DND-41 (cell line): ENCODE measurements at regions not wholly inside any gene's neighbourhood (a gene's known extent, or its start where the extent isn't known, plus 50 kb on each side); places are given as distances from the start of the nearest gene placed in this dataset.
A peak's percentile ranks its signal among the peaks of the same experiment; 100 is the strongest.

Experiments used
- ATAC-seq: fragments of 200-7000 bp; cut with Tn5 transposase; 3 replicates; pipeline ENCODE4 v1.9.1; 2021; ENCODE audit warnings: low read depth; ENCODE audit not compliant: insufficient read depth
- DNase-seq: peaks from one replicate; pipeline ENCODE4 v3.0.0-alpha.2; 2020
- H2AFZ ChIP-seq: 2 replicates; pipeline ENCODE4 v1.6.0; 2012; ENCODE audit warnings: low read depth, low read length
- H3K27ac ChIP-seq: 2 replicates; pipeline ENCODE4 v1.5.1; 2012; ENCODE audit warnings: low read length, inconsistent platforms
- H3K27me3 ChIP-seq: fragments of 200-600 bp; sonication (generic); 2 replicates; pipeline ENCODE4 v1.6.0; 2012; ENCODE audit warnings: low read length, mild to moderate bottlenecking, inconsistent platforms; ENCODE audit not compliant: insufficient read depth, poor library complexity
- H3K36me3 ChIP-seq: 2 replicates; pipeline ENCODE4 v1.5.1; 2012; ENCODE audit warnings: low read length, inconsistent platforms; ENCODE audit not compliant: insufficient read depth
- H3K4me1 ChIP-seq: 2 replicates; pipeline ENCODE4 v1.5.1; 2012; ENCODE audit warnings: mild to moderate bottlenecking, low read length; ENCODE audit not compliant: insufficient read depth
- H3K4me2 ChIP-seq: 2 replicates; pipeline ENCODE4 v1.6.0; 2012; ENCODE audit warnings: mild to moderate bottlenecking, moderate library complexity, low read length, inconsistent platforms; ENCODE audit not compliant: insufficient read depth
- H3K4me3 ChIP-seq, 2 experiments: fragments of 200-600 bp in 1 of 2; shearing (Covaris generic) in 1 of 2; 2 replicates each; pipeline ENCODE4 v1.5.1; 2012 to 2016; ENCODE audit warnings: inconsistent platforms in 2 of 2, low read length in 2 of 2, mild to moderate bottlenecking in 2 of 2, low read depth in 1 of 2, moderate library complexity in 1 of 2
- H3K79me2 ChIP-seq: 2 replicates; pipeline ENCODE4 v1.6.0; 2012; ENCODE audit warnings: low read length, inconsistent platforms; ENCODE audit not compliant: insufficient read depth
- H3K9ac ChIP-seq: 2 replicates; pipeline ENCODE4 v1.6.0; 2012; ENCODE audit warnings: low read depth, mild to moderate bottlenecking, inconsistent platforms, low read length, moderate library complexity
- H3K9me3 ChIP-seq: 2 replicates; pipeline ENCODE4 v1.5.1; 2012; ENCODE audit warnings: low read length, moderate library complexity, mild to moderate bottlenecking, inconsistent platforms; ENCODE audit not compliant: insufficient read depth, severe bottlenecking
- H4K20me1 ChIP-seq: 2 replicates; pipeline ENCODE4 v1.6.0; 2012; ENCODE audit warnings: low read length; ENCODE audit not compliant: insufficient read depth
- CTCF ChIP-seq: IDR thresholded peaks from 2 replicates; pipeline ENCODE4 v1.5.1; 2012; ENCODE audit warnings: borderline replicate concordance, low read length, moderate library complexity, mild to moderate bottlenecking; ENCODE audit not compliant: poor library complexity, severe bottlenecking; ENCODE audit errors: extremely low read depth
- EZH2 ChIP-seq: IDR thresholded peaks from 3 replicates; pipeline ENCODE4 v1.6.1; 2012; ENCODE audit warnings: borderline replicate concordance, low read depth, mild to moderate bottlenecking, moderate library complexity, low read length, inconsistent platforms; ENCODE audit not compliant: severe bottlenecking

GRCh38 chr16:86042996-86043725 is 144.2 kb downstream of the IRF8 start:
- no peak for ATAC-seq
- no peaks in the 10 kb centered on the region for H3K4me1 ChIP-seq
- TF ChIP-seq CTCF = no peak
- no peak for TF ChIP-seq EZH2
- no peak overlapping the region for H2AFZ ChIP-seq
- no peaks in the 10 kb centered on the region for H3K9me3 ChIP-seq
- H4K20me1 ChIP-seq = no peaks in the 10 kb centered on the region; the same call in 1 of the 2 replicates
- H3K4me2 ChIP-seq = no peak overlapping the region
- no peak overlapping the region for H3K9ac ChIP-seq
- DNase-seq = no peak
- H3K79me2 ChIP-seq = no peaks in the 10 kb centered on the region
- no peak overlapping the region for H3K4me3 ChIP-seq
- no peak overlapping the region for H3K27ac ChIP-seq
- H3K36me3 ChIP-seq = no peaks in the 10 kb centered on the region
- H3K27me3 ChIP-seq = peaks cover 15% of the 10 kb centered on the region

GRCh38 chr16:86044241-86044671 is 145.3 kb downstream of the IRF8 start:
- ATAC-seq = no peak
- peak; percentile 20 for DNase-seq
- no peak overlapping the region for H2AFZ ChIP-seq
- H3K79me2 ChIP-seq = no peaks in the 10 kb centered on the region
- H3K27ac ChIP-seq = no peak overlapping the region
- TF ChIP-seq EZH2 (no peak), CTCF (peak; percentile 58)
- no peaks in the 10 kb centered on the region for H3K36me3 ChIP-seq
- peaks cover 18% of the 10 kb centered on the region for H3K27me3 ChIP-seq
- H3K4me2 ChIP-seq = no peak overlapping the region
- H3K9ac ChIP-seq = no peak overlapping the region
- H3K4me3 ChIP-seq = no peak overlapping the region
- no peaks in the 10 kb centered on the region for H3K4me1 ChIP-seq
- H3K9me3 ChIP-seq = no peaks in the 10 kb centered on the region
- peaks cover 2% of the 10 kb centered on the region; the same call in 1 of the 2 replicates for H4K20me1 ChIP-seq

- TF ChIP-seq EZH2 (no peak), CTCF (no peak)
- H2AFZ ChIP-seq = no peak overlapping the region
- no peak for DNase-seq
- H3K27me3 ChIP-seq = peaks cover 11% of the 10 kb centered on the region
- H3K9ac ChIP-seq = no peak overlapping the region
- H3K4me3 ChIP-seq = no peak overlapping the region
- H3K36me3 ChIP-seq = no peaks in the 10 kb centered on the region
- ATAC-seq = no peak
- H3K27ac ChIP-seq = no peak overlapping the region
- H3K4me2 ChIP-seq = no peak overlapping the region
- H3K79me2 ChIP-seq = no peaks in the 10 kb centered on the region
- H4K20me1 ChIP-seq = peaks cover 4% of the 10 kb centered on the region; the same call in 1 of the 2 replicates
- no peaks in the 10 kb centered on the region for H3K9me3 ChIP-seq
- no peaks in the 10 kb centered on the region for H3K4me1 ChIP-seq
Measured at GRCh38 chr16:86044881-86045590, 146.1 kb downstream of the IRF8 start.
